ENCODE measurements at regions not wholly inside any gene's neighbourhood (a gene's known extent, or its start where the extent isn't known, plus 50 kb on each side); places are given as distances from the start of the nearest gene placed in this dataset.

DNA sequence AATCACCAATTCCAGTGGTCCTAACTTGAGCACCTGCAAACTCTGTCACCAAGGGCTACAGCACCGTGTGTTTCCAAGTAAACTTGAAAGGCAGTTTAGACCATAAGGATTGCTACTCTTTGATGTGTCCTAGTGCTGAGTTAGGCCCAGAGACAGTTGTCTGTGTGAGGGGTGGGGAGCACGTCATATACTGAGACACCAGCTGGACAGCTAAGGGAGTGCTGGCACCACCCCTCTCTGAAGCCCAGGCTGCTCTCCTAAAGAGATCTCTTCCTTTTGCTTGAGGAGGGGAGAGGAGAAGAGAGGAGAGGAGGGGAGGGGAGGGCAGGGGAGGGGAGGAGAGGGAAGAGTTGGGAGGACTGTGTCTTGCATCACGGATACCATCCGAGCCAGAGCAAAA, 218.7 kb upstream of the TACR3 start:
- Histone ChIP-seq H3K4me1 (ENCODE audit: insufficient read depth, low read length, poor library complexity, severe bottlenecking) (no peaks in the 10 kb centered on the region), H3K36me3 (ENCODE audit: insufficient read depth, low read length) (no peaks in the 10 kb centered on the region), H3K27ac (ENCODE audit: low read depth, low read length, poor library complexity, severe bottlenecking) (no peak overlapping the region), H4K20me1 (ENCODE audit: insufficient read depth, low read length) (no peaks in the 10 kb centered on the region), H3K9me2 (ENCODE audit: insufficient read depth, low read length) (no peaks in the 10 kb centered on the region), H3K79me2 (ENCODE audit: insufficient read depth, low read depth, low read length) (no peaks in the 10 kb centered on the region), H2AFZ (ENCODE audit: low read length) (no peak overlapping the region), H3K9me3 (ENCODE audit: low read length) (no peaks in the 10 kb centered on the region), H3K4me3 (ENCODE audit: low read depth, low read length, poor library complexity, severe bottlenecking) (no peak overlapping the region), H3K4me2 (ENCODE audit: low read length) (no peak overlapping the region)
- POLR2A ChIA-PET = no interaction called here
- no peak for DNase-seq (ENCODE audit: low spot score)
- TF ChIP-seq, protein P1, sequence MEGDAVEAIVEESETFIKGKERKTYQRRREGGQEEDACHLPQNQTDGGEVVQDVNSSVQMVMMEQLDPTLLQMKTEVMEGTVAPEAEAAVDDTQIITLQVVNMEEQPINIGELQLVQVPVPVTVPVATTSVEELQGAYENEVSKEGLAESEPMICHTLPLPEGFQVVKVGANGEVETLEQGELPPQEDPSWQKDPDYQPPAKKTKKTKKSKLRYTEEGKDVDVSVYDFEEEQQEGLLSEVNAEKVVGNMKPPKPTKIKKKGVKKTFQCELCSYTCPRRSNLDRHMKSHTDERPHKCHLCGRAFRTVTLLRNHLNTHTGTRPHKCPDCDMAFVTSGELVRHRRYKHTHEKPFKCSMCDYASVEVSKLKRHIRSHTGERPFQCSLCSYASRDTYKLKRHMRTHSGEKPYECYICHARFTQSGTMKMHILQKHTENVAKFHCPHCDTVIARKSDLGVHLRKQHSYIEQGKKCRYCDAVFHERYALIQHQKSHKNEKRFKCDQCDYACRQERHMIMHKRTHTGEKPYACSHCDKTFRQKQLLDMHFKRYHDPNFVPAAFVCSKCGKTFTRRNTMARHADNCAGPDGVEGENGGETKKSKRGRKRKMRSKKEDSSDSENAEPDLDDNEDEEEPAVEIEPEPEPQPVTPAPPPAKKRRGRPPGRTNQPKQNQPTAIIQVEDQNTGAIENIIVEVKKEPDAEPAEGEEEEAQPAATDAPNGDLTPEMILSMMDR (conservative IDR thresholded peaks at IDR 0.05; ENCODE audit: low read length) = no peak
- no peak for TF ChIP-seq EZH2phosphoT487 (IDR thresholded peaks at IDR 0.05; ENCODE audit: borderline replicate concordance, low read depth, low read length)
- intact Hi-C loops (cut with micrococcal nuclease; ENCODE audit: unreplicated experiment) = no loop called here
- CTCF ChIA-PET (ENCODE audit: unreplicated experiment) = no interaction called here
- BruUV-seq (replicated peaks) = no TSS peak

DNA sequence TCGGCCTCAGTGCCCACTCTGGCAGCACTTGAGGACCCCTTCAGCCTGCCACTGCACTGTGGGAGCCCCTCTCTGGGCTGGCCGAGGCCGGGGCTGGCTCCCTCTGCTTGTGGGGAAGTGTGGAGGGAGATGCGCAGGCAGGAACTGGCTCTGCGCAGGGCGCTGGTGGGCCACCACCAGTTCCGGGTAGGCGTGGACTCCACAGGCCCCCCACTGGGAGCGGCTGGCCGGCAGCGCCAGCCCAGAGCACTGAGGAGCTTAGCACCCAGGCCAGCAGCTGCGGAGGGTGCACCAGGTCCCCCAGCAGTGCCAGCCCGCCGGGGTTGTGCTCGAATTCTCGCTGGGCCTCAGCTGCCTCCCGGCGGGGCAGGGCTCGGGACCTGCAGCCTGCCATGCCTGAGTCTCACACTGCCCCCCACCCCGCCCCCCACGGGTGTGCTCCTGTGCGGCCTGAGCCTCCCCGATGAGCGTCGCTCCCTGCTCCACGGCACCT, 216.9 kb upstream of the TACR3 start:
- no TSS peak for BruUV-seq (replicated peaks)
- H3K9me2 ChIP-seq (ENCODE audit: insufficient read depth, low read length) = no peaks in the 10 kb centered on the region

DNA sequence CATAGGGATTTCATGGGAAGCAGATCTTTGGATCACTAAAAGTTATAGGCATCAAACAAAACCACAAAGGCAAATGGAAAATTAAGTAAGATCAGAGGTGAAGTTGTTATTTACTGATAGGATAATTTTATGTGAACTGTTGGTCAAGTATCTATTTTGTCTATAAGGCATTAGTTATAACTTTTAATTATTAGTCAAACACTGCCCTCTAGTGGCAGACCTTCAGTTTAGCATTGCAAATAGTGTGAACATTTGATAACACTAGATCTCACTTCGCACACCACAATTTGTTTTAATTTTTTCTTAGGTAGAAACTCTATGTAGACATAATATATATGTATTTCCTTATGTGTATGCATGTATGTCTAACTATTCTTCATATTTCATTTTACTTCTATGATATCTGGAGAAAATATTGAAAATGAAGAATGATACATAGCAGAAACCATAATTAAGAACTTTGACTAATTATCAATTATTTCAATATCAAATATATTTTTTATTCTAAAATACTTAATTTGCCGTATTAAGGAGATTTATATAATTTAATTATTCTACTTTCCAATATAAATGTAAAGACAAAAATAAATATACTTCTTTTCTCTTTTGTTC, 214.5 kb upstream of the TACR3 start:
- no TSS peak for BruUV-seq (replicated peaks)
- Histone ChIP-seq H3K9me2 (ENCODE audit: insufficient read depth, low read length) (no peaks in the 10 kb centered on the region), H3K4me3 (ENCODE audit: low read depth, low read length, poor library complexity, severe bottlenecking) (no peak overlapping the region), H2AFZ (ENCODE audit: low read length) (no peak overlapping the region), H3K27ac (ENCODE audit: low read depth, low read length, poor library complexity, severe bottlenecking) (no peak overlapping the region), H4K20me1 (ENCODE audit: insufficient read depth, low read length) (no peaks in the 10 kb centered on the region), H3K4me2 (ENCODE audit: low read length) (no peak overlapping the region), H3K9me3 (ENCODE audit: low read length) (no peaks in the 10 kb centered on the region), H3K79me2 (ENCODE audit: insufficient read depth, low read depth, low read length) (no peaks in the 10 kb centered on the region), H3K4me1 (ENCODE audit: insufficient read depth, low read length, poor library complexity, severe bottlenecking) (no peaks in the 10 kb centered on the region), H3K36me3 (ENCODE audit: insufficient read depth, low read length) (no peaks in the 10 kb centered on the region)
- TF ChIP-seq, protein P1 (conservative IDR thresholded peaks at IDR 0.05; ENCODE audit: low read length) = peak; percentile 95
- no peak for TF ChIP-seq EZH2phosphoT487 (IDR thresholded peaks at IDR 0.05; ENCODE audit: borderline replicate concordance, low read depth, low read length)
- intact Hi-C loops (cut with micrococcal nuclease; ENCODE audit: unreplicated experiment) = no loop called here
- POLR2A ChIA-PET = interaction anchor here (0.7 kb wide), 1 partner anchor 599 kb away, joined by 3 read pairs; no protein-coding TSS in a partner anchor
- CTCF ChIA-PET (ENCODE audit: unreplicated experiment) = no interaction called here
- DNase-seq (ENCODE audit: low spot score) = peak; percentile 60

More for the DNA sequence above, 216.9 kb upstream of the TACR3 start:
- TF ChIP-seq, protein P1 (conservative IDR thresholded peaks at IDR 0.05; ENCODE audit: low read length) = no peak
- TF ChIP-seq EZH2phosphoT487 (IDR thresholded peaks at IDR 0.05; ENCODE audit: borderline replicate concordance, low read depth, low read length) = no peak
- ChIA-PET CTCF (ENCODE audit: unreplicated experiment) (no interaction called here), POLR2A (no interaction called here)
- Histone ChIP-seq H3K9me3 (ENCODE audit: low read length) (no peaks in the 10 kb centered on the region), H3K4me2 (ENCODE audit: low read length) (no peak overlapping the region), H2AFZ (ENCODE audit: low read length) (no peak overlapping the region), H3K79me2 (ENCODE audit: insufficient read depth, low read depth, low read length) (no peaks in the 10 kb centered on the region), H3K4me1 (ENCODE audit: insufficient read depth, low read length, poor library complexity, severe bottlenecking) (no peaks in the 10 kb centered on the region), H3K27ac (ENCODE audit: low read depth, low read length, poor library complexity, severe bottlenecking) (no peak overlapping the region), H3K4me3 (ENCODE audit: low read depth, low read length, poor library complexity, severe bottlenecking) (no peak overlapping the region), H3K36me3 (ENCODE audit: insufficient read depth, low read length) (no peaks in the 10 kb centered on the region), H4K20me1 (ENCODE audit: insufficient read depth, low read length) (no peaks in the 10 kb centered on the region)
- DNase-seq (ENCODE audit: low spot score) = no peak
- intact Hi-C loops (cut with micrococcal nuclease; ENCODE audit: unreplicated experiment) = no loop called here

Measured in OCI-LY7 (cell line).